GM19328 (cell line): ENCODE measurements at regions not wholly inside any gene's neighbourhood (a gene's known extent, or its start where the extent isn't known, plus 50 kb on each side); places are given as distances from the start of the nearest gene placed in this dataset.
"Not testable (repeated sequence)": the region's sequence is repeated elsewhere in the genome, so short reads cannot be mapped to it uniquely, and the experiment has no call there.

Experiments
- ATAC-seq: cut with Tn5 transposase; IDR thresholded peaks from one replicate; pipeline ENCODE4 v1.9.1; 2021; ENCODE audit warnings: mild to moderate bottlenecking, moderate library complexity; ENCODE audit not compliant: unreplicated experiment

- ATAC-seq, result no peak
Measured at GRCh38 chr10:32143302-32143847, 87.2 kb upstream of the KIF5B start.

- no peak for ATAC-seq
Measured at GRCh38 chr10:32142646-32143045, 86.4 kb upstream of the KIF5B start.

- ATAC-seq, result no peak
Measured at GRCh38 chr10:32141018-32141807, 85.0 kb upstream of the KIF5B start.

- no peak for ATAC-seq
Measured at GRCh38 chr10:32140403-32140802, 84.2 kb upstream of the KIF5B start.

GRCh38 chr10:32139223-32140073 is 83.2 kb upstream of the KIF5B start:
- no peak for ATAC-seq

- not testable (repeated sequence) for ATAC-seq
Measured at GRCh38 chr10:32136927-32137326, 80.7 kb upstream of the KIF5B start.

GRCh38 chr10:32135796-32136195 is 79.6 kb upstream of the KIF5B start:
- not testable (repeated sequence) for ATAC-seq

- no peak for ATAC-seq
Measured at GRCh38 chr10:32132357-32132946, 76.2 kb upstream of the KIF5B start.

GRCh38 chr10:32131388-32131787 is 75.2 kb upstream of the KIF5B start:
- ATAC-seq, result no peak

- ATAC-seq, result no peak
Measured at GRCh38 chr10:32130788-32131187, 74.6 kb upstream of the KIF5B start.

- ATAC-seq, result no peak
Measured at GRCh38 chr10:32125023-32125422, 68.8 kb upstream of the KIF5B start.

- ATAC-seq, result no peak
Measured at GRCh38 chr10:32123021-32123420, 66.8 kb upstream of the KIF5B start.

- ATAC-seq, result no peak
Measured at GRCh38 chr10:32121648-32122047, 65.4 kb upstream of the KIF5B start.

GRCh38 chr10:32120147-32120546 is 63.9 kb upstream of the KIF5B start:
- ATAC-seq, result no peak

GRCh38 chr10:32114508-32114907 is 58.3 kb upstream of the KIF5B start:
- no peak for ATAC-seq

- ATAC-seq, result no peak
Measured at GRCh38 chr10:32112055-32112454, 55.8 kb upstream of the KIF5B start.

GRCh38 chr10:32111585-32111984 is 55.4 kb upstream of the KIF5B start:
- ATAC-seq, result no peak

- no peak for ATAC-seq
Measured at GRCh38 chr10:32110790-32111189, 54.6 kb upstream of the KIF5B start.

GRCh38 chr10:32109603-32110002 is 53.4 kb upstream of the KIF5B start:
- ATAC-seq, result no peak
